DND-41 (cell line): ENCODE measurements at regions not wholly inside any gene's neighbourhood (a gene's known extent, or its start where the extent isn't known, plus 50 kb on each side); places are given as distances from the start of the nearest gene placed in this dataset.
A peak's percentile ranks its signal among the peaks of the same experiment; 100 is the strongest.
"Not testable (repeated sequence)": the region's sequence is repeated elsewhere in the genome, so short reads cannot be mapped to it uniquely, and the experiment has no call there.

Experiments
- ATAC-seq: fragments of 200-7000 bp; cut with Tn5 transposase; 3 replicates; pipeline ENCODE4 v1.9.1; 2021; ENCODE audit warnings: low read depth; ENCODE audit not compliant: insufficient read depth
- DNase-seq: peaks from one replicate; pipeline ENCODE4 v3.0.0-alpha.2; 2020
- H2AFZ ChIP-seq: 2 replicates; pipeline ENCODE4 v1.6.0; 2012; ENCODE audit warnings: low read depth, low read length
- H3K27ac ChIP-seq: 2 replicates; pipeline ENCODE4 v1.5.1; 2012; ENCODE audit warnings: low read length, inconsistent platforms
- H3K27me3 ChIP-seq: fragments of 200-600 bp; sonication (generic); 2 replicates; pipeline ENCODE4 v1.6.0; 2012; ENCODE audit warnings: low read length, mild to moderate bottlenecking, inconsistent platforms; ENCODE audit not compliant: insufficient read depth, poor library complexity
- H3K36me3 ChIP-seq: 2 replicates; pipeline ENCODE4 v1.5.1; 2012; ENCODE audit warnings: low read length, inconsistent platforms; ENCODE audit not compliant: insufficient read depth
- H3K4me1 ChIP-seq: 2 replicates; pipeline ENCODE4 v1.5.1; 2012; ENCODE audit warnings: mild to moderate bottlenecking, low read length; ENCODE audit not compliant: insufficient read depth
- H3K4me2 ChIP-seq: 2 replicates; pipeline ENCODE4 v1.6.0; 2012; ENCODE audit warnings: mild to moderate bottlenecking, moderate library complexity, low read length, inconsistent platforms; ENCODE audit not compliant: insufficient read depth
- H3K4me3 ChIP-seq, 2 experiments: fragments of 200-600 bp in 1 of 2; shearing (Covaris generic) in 1 of 2; 2 replicates each; pipeline ENCODE4 v1.5.1; 2012 to 2016; ENCODE audit warnings: inconsistent platforms in 2 of 2, low read length in 2 of 2, mild to moderate bottlenecking in 2 of 2, low read depth in 1 of 2, moderate library complexity in 1 of 2
- H3K79me2 ChIP-seq: 2 replicates; pipeline ENCODE4 v1.6.0; 2012; ENCODE audit warnings: low read length, inconsistent platforms; ENCODE audit not compliant: insufficient read depth
- H3K9ac ChIP-seq: 2 replicates; pipeline ENCODE4 v1.6.0; 2012; ENCODE audit warnings: low read depth, mild to moderate bottlenecking, inconsistent platforms, low read length, moderate library complexity
- H3K9me3 ChIP-seq: 2 replicates; pipeline ENCODE4 v1.5.1; 2012; ENCODE audit warnings: low read length, moderate library complexity, mild to moderate bottlenecking, inconsistent platforms; ENCODE audit not compliant: insufficient read depth, severe bottlenecking
- H4K20me1 ChIP-seq: 2 replicates; pipeline ENCODE4 v1.6.0; 2012; ENCODE audit warnings: low read length; ENCODE audit not compliant: insufficient read depth
- CTCF ChIP-seq: IDR thresholded peaks from 2 replicates; pipeline ENCODE4 v1.5.1; 2012; ENCODE audit warnings: borderline replicate concordance, low read length, moderate library complexity, mild to moderate bottlenecking; ENCODE audit not compliant: poor library complexity, severe bottlenecking; ENCODE audit errors: extremely low read depth
- EZH2 ChIP-seq: IDR thresholded peaks from 3 replicates; pipeline ENCODE4 v1.6.1; 2012; ENCODE audit warnings: borderline replicate concordance, low read depth, mild to moderate bottlenecking, moderate library complexity, low read length, inconsistent platforms; ENCODE audit not compliant: severe bottlenecking

- no peak for ATAC-seq
- Histone ChIP-seq H2AFZ (no peak overlapping the region), H3K4me2 (no peak overlapping the region), H3K9me3 (no peaks in the 10 kb centered on the region), H3K9ac (no peak overlapping the region), H3K79me2 (no peaks in the 10 kb centered on the region), H3K27ac (no peak overlapping the region), H4K20me1 (no peaks in the 10 kb centered on the region), H3K36me3 (no peaks in the 10 kb centered on the region), H3K4me3 (no peak overlapping the region), H3K4me1 (no peaks in the 10 kb centered on the region), H3K27me3 (no peaks in the 10 kb centered on the region)
- no peak for DNase-seq
- TF ChIP-seq EZH2, result no peak
- TF ChIP-seq CTCF, result no peak
These were observed 536.5 kb upstream of the SPRY2 start for GRCh38 chr13:80877209-80877943.

- Histone ChIP-seq H3K9ac (no peak overlapping the region), H3K4me3 (no peak overlapping the region), H3K79me2 (no peaks in the 10 kb centered on the region), H2AFZ (no peak overlapping the region), H3K27me3 (no peaks in the 10 kb centered on the region), H3K9me3 (no peaks in the 10 kb centered on the region), H3K36me3 (no peaks in the 10 kb centered on the region), H4K20me1 (no peaks in the 10 kb centered on the region), H3K27ac (no peak overlapping the region), H3K4me1 (no peaks in the 10 kb centered on the region), H3K4me2 (no peak overlapping the region)
- peak; percentile 5 for DNase-seq
- peak; percentile 70; the same call in 2 of the 3 replicates for ATAC-seq
- TF ChIP-seq EZH2 (no peak), CTCF (no peak)
These were observed 532.7 kb upstream of the SPRY2 start for GRCh38 chr13:80873589-80873988.

- not testable (repeated sequence) for H3K9me3 ChIP-seq, DNase-seq, H3K4me3 ChIP-seq, H3K4me2 ChIP-seq, H3K27ac ChIP-seq, H3K9ac ChIP-seq, H3K4me1 ChIP-seq, H4K20me1 ChIP-seq, ATAC-seq, H3K79me2 ChIP-seq, H3K27me3 ChIP-seq, H3K36me3 ChIP-seq, H2AFZ ChIP-seq
These were observed 531.0 kb upstream of the SPRY2 start for GRCh38 chr13:80871971-80872370.

GRCh38 chr13:80871481-80871880, 530.6 kb upstream of the SPRY2 start:
- H3K79me2 ChIP-seq, result no peaks in the 10 kb centered on the region
- TF ChIP-seq EZH2 (no peak), CTCF (no peak)

More at GRCh38 chr13:80871481-80871880, 530.6 kb upstream of the SPRY2 start:
- H3K36me3 ChIP-seq, result no peaks in the 10 kb centered on the region
- no peaks in the 10 kb centered on the region for H3K27me3 ChIP-seq
- H3K4me3 ChIP-seq, result no peak overlapping the region
- H4K20me1 ChIP-seq, result no peaks in the 10 kb centered on the region
- H3K4me1 ChIP-seq, result no peaks in the 10 kb centered on the region
- DNase-seq (no peak), ATAC-seq (no peak)
- H3K9ac ChIP-seq, result no peak overlapping the region
- no peak overlapping the region for H2AFZ ChIP-seq
- no peak overlapping the region for H3K4me2 ChIP-seq
- no peak overlapping the region for H3K27ac ChIP-seq
- H3K9me3 ChIP-seq, result no peaks in the 10 kb centered on the region
